ENCODE measurements at regions not wholly inside any gene's neighbourhood (a gene's known extent, or its start where the extent isn't known, plus 50 kb on each side); places are given as distances from the start of the nearest gene placed in this dataset.
A peak's percentile ranks its signal among the peaks of the same experiment; 100 is the strongest.

GRCh38 chr18:39058386-39059000 lies 1492.9 kb upstream of the CELF4 start:
- in situ Hi-C loops (cut with MboI; ENCODE audit: low sequenced_read_pairs) = no loop called here
- no peaks in the 10 kb centered on the region for H3K36me3 ChIP-seq (replicated peaks)
- DNase-seq (ENCODE audit: low spot score in 2 of 2) = no peak
- peaks cover 4% of the 10 kb centered on the region for H3K4me1 ChIP-seq
- no peaks in the 10 kb centered on the region for H3K9me3 ChIP-seq
- no peak overlapping the region for H3K4me3 ChIP-seq
- H3K27me3 ChIP-seq (ENCODE audit: low read depth) = no peaks in the 10 kb centered on the region

- H3K4me1 ChIP-seq = peaks cover 11% of the 10 kb centered on the region
- in situ Hi-C loops (cut with MboI; ENCODE audit: low sequenced_read_pairs) = no loop called here
- H3K9me3 ChIP-seq = no peaks in the 10 kb centered on the region
Measured at GRCh38 chr18:39057423-39058064, 1491.9 kb upstream of the CELF4 start.

GRCh38 chr18:39053571-39053970 lies 1488.0 kb upstream of the CELF4 start:
- peaks cover 11% of the 10 kb centered on the region for H3K4me1 ChIP-seq
- no peak overlapping the region for H3K4me3 ChIP-seq
- in situ Hi-C loops (cut with MboI; ENCODE audit: low sequenced_read_pairs) = no loop called here
- peak; percentile 15 to 79 for DNase-seq (ENCODE audit: low spot score in 2 of 2)
- no peaks in the 10 kb centered on the region for H3K36me3 ChIP-seq (replicated peaks)
- no peaks in the 10 kb centered on the region for H3K9me3 ChIP-seq
- no peaks in the 10 kb centered on the region for H3K27me3 ChIP-seq (ENCODE audit: low read depth)

More at GRCh38 chr18:39057423-39058064, 1491.9 kb upstream of the CELF4 start:
- Histone ChIP-seq H3K36me3 (replicated peaks) (no peaks in the 10 kb centered on the region), H3K27me3 (ENCODE audit: low read depth) (no peaks in the 10 kb centered on the region), H3K4me3 (no peak overlapping the region)
- DNase-seq (ENCODE audit: low spot score in 2 of 2) = no peak

GRCh38 chr18:39051013-39051412 lies 1485.4 kb upstream of the CELF4 start:
- H3K36me3 ChIP-seq (replicated peaks) = no peaks in the 10 kb centered on the region
- H3K27me3 ChIP-seq (ENCODE audit: low read depth) = no peaks in the 10 kb centered on the region
- DNase-seq (ENCODE audit: low spot score in 2 of 2) = no peak
- H3K4me1 ChIP-seq = peaks cover 11% of the 10 kb centered on the region
- in situ Hi-C loops (cut with MboI; ENCODE audit: low sequenced_read_pairs) = no loop called here
- no peaks in the 10 kb centered on the region for H3K9me3 ChIP-seq
- no peak overlapping the region for H3K4me3 ChIP-seq

- H3K4me3 ChIP-seq = no peak overlapping the region
- no peaks in the 10 kb centered on the region for H3K4me1 ChIP-seq
- H3K36me3 ChIP-seq (replicated peaks) = no peaks in the 10 kb centered on the region
- no peak for DNase-seq (ENCODE audit: low spot score in 2 of 2)
- in situ Hi-C loops (cut with MboI; ENCODE audit: low sequenced_read_pairs) = no loop called here
- no peaks in the 10 kb centered on the region for H3K27me3 ChIP-seq (ENCODE audit: low read depth)
- H3K9me3 ChIP-seq = no peaks in the 10 kb centered on the region
Measured at GRCh38 chr18:39039813-39040212, 1474.2 kb upstream of the CELF4 start.

- Histone ChIP-seq H3K4me3 (no peak overlapping the region), H3K27me3 (ENCODE audit: low read depth) (no peaks in the 10 kb centered on the region), H3K4me1 (no peaks in the 10 kb centered on the region; the same call in 1 of the 2 replicates), H3K9me3 (no peaks in the 10 kb centered on the region), H3K36me3 (replicated peaks) (no peaks in the 10 kb centered on the region)
- DNase-seq (ENCODE audit: low spot score in 2 of 2) = peak in 1 of 2 experiments; percentile 36
- in situ Hi-C loops (cut with MboI; ENCODE audit: low sequenced_read_pairs) = no loop called here
Measured at GRCh38 chr18:39037925-39038324, 1472.3 kb upstream of the CELF4 start.

GRCh38 chr18:39033312-39033711 lies 1467.7 kb upstream of the CELF4 start:
- H3K4me1 ChIP-seq = no peaks in the 10 kb centered on the region; the same call in 1 of the 2 replicates
- no peaks in the 10 kb centered on the region for H3K9me3 ChIP-seq
- H3K36me3 ChIP-seq (replicated peaks) = no peaks in the 10 kb centered on the region
- H3K27me3 ChIP-seq (ENCODE audit: low read depth) = no peaks in the 10 kb centered on the region
- no peak for DNase-seq (ENCODE audit: low spot score in 2 of 2)
- no peak overlapping the region for H3K4me3 ChIP-seq
- in situ Hi-C loops (cut with MboI; ENCODE audit: low sequenced_read_pairs) = no loop called here

GRCh38 chr18:39031647-39032046 lies 1466.0 kb upstream of the CELF4 start:
- DNase-seq (ENCODE audit: low spot score in 2 of 2) = no peak
- Histone ChIP-seq H3K36me3 (replicated peaks) (no peaks in the 10 kb centered on the region), H3K4me3 (no peak overlapping the region), H3K27me3 (ENCODE audit: low read depth) (no peaks in the 10 kb centered on the region), H3K4me1 (no peaks in the 10 kb centered on the region; the same call in 1 of the 2 replicates), H3K9me3 (no peaks in the 10 kb centered on the region)
- in situ Hi-C loops (cut with MboI; ENCODE audit: low sequenced_read_pairs) = no loop called here

GRCh38 chr18:39030124-39030655 lies 1464.6 kb upstream of the CELF4 start:
- no peaks in the 10 kb centered on the region; the same call in 1 of the 2 replicates for H3K4me1 ChIP-seq
- no peaks in the 10 kb centered on the region for H3K27me3 ChIP-seq (ENCODE audit: low read depth)
- no peaks in the 10 kb centered on the region for H3K36me3 ChIP-seq (replicated peaks)
- no peaks in the 10 kb centered on the region for H3K9me3 ChIP-seq
- in situ Hi-C loops (cut with MboI; ENCODE audit: low sequenced_read_pairs) = no loop called here
- H3K4me3 ChIP-seq = no peak overlapping the region
- no peak for DNase-seq (ENCODE audit: low spot score in 2 of 2)

GRCh38 chr18:39025531-39025930 lies 1459.9 kb upstream of the CELF4 start:
- no peak for DNase-seq (ENCODE audit: low spot score in 2 of 2)
- no peaks in the 10 kb centered on the region for H3K9me3 ChIP-seq
- H3K27me3 ChIP-seq (ENCODE audit: low read depth) = no peaks in the 10 kb centered on the region
- H3K4me1 ChIP-seq = no peaks in the 10 kb centered on the region
- in situ Hi-C loops (cut with MboI; ENCODE audit: low sequenced_read_pairs) = no loop called here
- H3K36me3 ChIP-seq (replicated peaks) = no peaks in the 10 kb centered on the region
- no peak overlapping the region for H3K4me3 ChIP-seq

- Histone ChIP-seq H3K36me3 (replicated peaks) (no peaks in the 10 kb centered on the region), H3K4me3 (no peak overlapping the region), H3K27me3 (ENCODE audit: low read depth) (no peaks in the 10 kb centered on the region), H3K9me3 (no peaks in the 10 kb centered on the region), H3K4me1 (no peaks in the 10 kb centered on the region)
- no peak for DNase-seq (ENCODE audit: low spot score in 2 of 2)
- in situ Hi-C loops (cut with MboI; ENCODE audit: low sequenced_read_pairs) = no loop called here
Measured at GRCh38 chr18:39019989-39020388, 1454.4 kb upstream of the CELF4 start.

GRCh38 chr18:39007031-39007902 lies 1441.7 kb upstream of the CELF4 start:
- H3K36me3 ChIP-seq (replicated peaks) = no peaks in the 10 kb centered on the region
- no peaks in the 10 kb centered on the region for H3K9me3 ChIP-seq
- in situ Hi-C loops (cut with MboI; ENCODE audit: low sequenced_read_pairs) = no loop called here
- H3K4me1 ChIP-seq = no peaks in the 10 kb centered on the region; the same call in 1 of the 2 replicates
- no peak overlapping the region for H3K4me3 ChIP-seq
- DNase-seq (ENCODE audit: low spot score in 2 of 2) = peak in 1 of 2 experiments; percentile 8
- no peaks in the 10 kb centered on the region for H3K27me3 ChIP-seq (ENCODE audit: low read depth)

GRCh38 chr18:38996056-38996455 lies 1430.5 kb upstream of the CELF4 start:
- Histone ChIP-seq H3K36me3 (replicated peaks) (no peaks in the 10 kb centered on the region), H3K27me3 (ENCODE audit: low read depth) (no peaks in the 10 kb centered on the region), H3K4me3 (no peak overlapping the region), H3K4me1 (no peaks in the 10 kb centered on the region), H3K9me3 (no peaks in the 10 kb centered on the region)
- in situ Hi-C loops (cut with MboI; ENCODE audit: low sequenced_read_pairs) = no loop called here
- DNase-seq (ENCODE audit: low spot score in 2 of 2) = no peak

- DNase-seq (ENCODE audit: low spot score in 2 of 2) = no peak
- H3K4me1 ChIP-seq = no peaks in the 10 kb centered on the region
- H3K4me3 ChIP-seq = no peak overlapping the region
- no peaks in the 10 kb centered on the region for H3K9me3 ChIP-seq
- H3K27me3 ChIP-seq (ENCODE audit: low read depth) = no peaks in the 10 kb centered on the region
- in situ Hi-C loops (cut with MboI; ENCODE audit: low sequenced_read_pairs) = no loop called here
- H3K36me3 ChIP-seq (replicated peaks) = no peaks in the 10 kb centered on the region
Measured at GRCh38 chr18:38993342-38993741, 1427.7 kb upstream of the CELF4 start.
